Transverse colon (tissue), 4 donors: ENCODE measurements at regions not wholly inside any gene's neighbourhood (a gene's known extent, or its start where the extent isn't known, plus 50 kb on each side); places are given as distances from the start of the nearest gene placed in this dataset.

Experiments used
- CTCF ChIP-seq, 5 experiments: fragments of 200-600 bp in 3 of 5; fragments of 450-650 bp in 2 of 5; sonication (generic) in 3 of 5; IDR thresholded peaks; 1 replicate in 2 of 5; 2 replicates in 3 of 5; pipeline ENCODE4 v1.5.1; 2016 to 2017; ENCODE audit warnings: antibody characterized with exemption in 5 of 5, inconsistent platforms in 3 of 5, mild to moderate bottlenecking in 2 of 5, moderate library complexity in 1 of 5
- EP300 ChIP-seq: sonication (generic); formaldehyde crosslinking; IDR thresholded peaks from one replicate; pipeline ENCODE4 v1.6.1; 2017; ENCODE audit warnings: antibody characterized with exemption, low read depth
- POLR2A ChIP-seq: fragments of 450-650 bp; IDR thresholded peaks from one replicate; pipeline ENCODE4 v1.6.1; 2016; ENCODE audit warnings: antibody characterized with exemption, mild to moderate bottlenecking, moderate library complexity
- POLR2AphosphoS5 ChIP-seq, 3 donors: sonication (generic); formaldehyde crosslinking; IDR thresholded peaks; one replicate each; pipeline ENCODE4 v1.6.1; 2016; ENCODE audit warnings: antibody characterized with exemption in 3 of 3

GRCh38 chr9:592225-592624 lies 249.3 kb upstream of the DMRT1 start:
- TF ChIP-seq CTCF (IDR thresholded peaks at IDR 0.05), result no peak
- no peak for TF ChIP-seq EP300
- no peak for TF ChIP-seq POLR2AphosphoS5 (IDR thresholded peaks at IDR 0.05)
- TF ChIP-seq POLR2A, result no peak
